ENCODE measurements at regions not wholly inside any gene's neighbourhood (a gene's known extent, or its start where the extent isn't known, plus 50 kb on each side); places are given as distances from the start of the nearest gene placed in this dataset.

- Mint-ChIP-seq H3K4me1 (peaks cover 5% of the 10 kb centered on the region), H3K27ac (ENCODE audit: unreplicated experiment) (no peak overlapping the region), H3K27me3 (ENCODE audit: low read depth) (peaks cover 7% of the 10 kb centered on the region), H3K36me3 (ENCODE audit: low read depth) (no peaks in the 10 kb centered on the region), H3K9me3 (no peaks in the 10 kb centered on the region), H3K4me3 (no peak overlapping the region)
- TF ChIP-seq CTCF (conservative IDR thresholded peaks at IDR 0.05), result no peak
- DNase-seq (ENCODE audit: low read depth, low spot score), result no peak
Measured at GRCh38 chr17:77610972-77611521, 347.5 kb upstream of the TNRC6C start.

- DNase-seq (ENCODE audit: low read depth, low spot score), result no peak
- Mint-ChIP-seq H3K4me3 (no peak overlapping the region), H3K27me3 (ENCODE audit: low read depth) (peaks cover 7% of the 10 kb centered on the region), H3K36me3 (ENCODE audit: low read depth) (no peaks in the 10 kb centered on the region), H3K27ac (ENCODE audit: unreplicated experiment) (no peak overlapping the region), H3K4me1 (peaks cover 10% of the 10 kb centered on the region), H3K9me3 (no peaks in the 10 kb centered on the region)
- TF ChIP-seq CTCF (conservative IDR thresholded peaks at IDR 0.05), result no peak
Measured at GRCh38 chr17:77611791-77612502, 346.6 kb upstream of the TNRC6C start.

- no peak overlapping the region for H3K4me3 Mint-ChIP-seq
- no peak for TF ChIP-seq CTCF (conservative IDR thresholded peaks at IDR 0.05)
- H3K27ac Mint-ChIP-seq (ENCODE audit: unreplicated experiment), result no peak overlapping the region
- H3K27me3 Mint-ChIP-seq (ENCODE audit: low read depth), result peaks cover 7% of the 10 kb centered on the region
- no peaks in the 10 kb centered on the region for H3K9me3 Mint-ChIP-seq
- no peak for DNase-seq (ENCODE audit: low read depth, low spot score)
- peaks cover 10% of the 10 kb centered on the region for H3K4me1 Mint-ChIP-seq
- no peaks in the 10 kb centered on the region for H3K36me3 Mint-ChIP-seq (ENCODE audit: low read depth)
Measured at GRCh38 chr17:77613218-77613617, 345.3 kb upstream of the TNRC6C start.

GRCh38 chr17:77613627-77614026 lies 344.9 kb upstream of the TNRC6C start:
- H3K9me3 Mint-ChIP-seq, result no peaks in the 10 kb centered on the region
- peaks cover 10% of the 10 kb centered on the region for H3K4me1 Mint-ChIP-seq
- peaks cover 7% of the 10 kb centered on the region for H3K27me3 Mint-ChIP-seq (ENCODE audit: low read depth)
- TF ChIP-seq CTCF (conservative IDR thresholded peaks at IDR 0.05), result no peak
- H3K27ac Mint-ChIP-seq (ENCODE audit: unreplicated experiment), result no peak overlapping the region
- no peak overlapping the region for H3K4me3 Mint-ChIP-seq
- DNase-seq (ENCODE audit: low read depth, low spot score), result no peak
- no peaks in the 10 kb centered on the region for H3K36me3 Mint-ChIP-seq (ENCODE audit: low read depth)

GRCh38 chr17:77615703-77616253 lies 342.7 kb upstream of the TNRC6C start:
- TF ChIP-seq CTCF (conservative IDR thresholded peaks at IDR 0.05), result no peak
- Mint-ChIP-seq H3K27me3 (ENCODE audit: low read depth) (peaks cover 4% of the 10 kb centered on the region), H3K4me3 (no peak overlapping the region), H3K4me1 (peaks cover 10% of the 10 kb centered on the region), H3K27ac (ENCODE audit: unreplicated experiment) (no peak overlapping the region), H3K9me3 (no peaks in the 10 kb centered on the region), H3K36me3 (ENCODE audit: low read depth) (no peaks in the 10 kb centered on the region)
- DNase-seq (ENCODE audit: low read depth, low spot score), result no peak

All from neural crest cell (in vitro differentiated cells).